ENCODE measurements at regions not wholly inside any gene's neighbourhood (a gene's known extent, or its start where the extent isn't known, plus 50 kb on each side); places are given as distances from the start of the nearest gene placed in this dataset.

DNA sequence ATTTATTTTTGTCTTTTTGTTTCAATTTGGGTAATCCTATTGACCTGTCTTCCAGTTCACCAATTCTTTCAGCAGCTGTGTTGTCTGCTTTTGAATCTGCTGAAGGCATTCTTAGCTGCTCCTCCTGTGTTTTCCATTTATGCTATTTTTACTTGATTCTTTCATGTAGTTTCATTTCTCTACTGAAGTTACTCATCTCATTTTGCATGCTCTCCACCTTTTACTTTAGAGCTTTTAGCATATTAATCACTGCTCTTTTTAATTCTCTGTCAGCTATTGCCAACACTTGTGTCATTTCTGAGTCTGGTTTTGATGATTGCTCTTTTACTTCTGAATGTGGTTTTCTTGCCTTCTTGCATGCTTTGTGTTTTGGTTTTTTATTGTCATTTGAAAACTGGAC lies 496.0 kb upstream of the CLINT1 start:
- TF ChIP-seq, protein P1, sequence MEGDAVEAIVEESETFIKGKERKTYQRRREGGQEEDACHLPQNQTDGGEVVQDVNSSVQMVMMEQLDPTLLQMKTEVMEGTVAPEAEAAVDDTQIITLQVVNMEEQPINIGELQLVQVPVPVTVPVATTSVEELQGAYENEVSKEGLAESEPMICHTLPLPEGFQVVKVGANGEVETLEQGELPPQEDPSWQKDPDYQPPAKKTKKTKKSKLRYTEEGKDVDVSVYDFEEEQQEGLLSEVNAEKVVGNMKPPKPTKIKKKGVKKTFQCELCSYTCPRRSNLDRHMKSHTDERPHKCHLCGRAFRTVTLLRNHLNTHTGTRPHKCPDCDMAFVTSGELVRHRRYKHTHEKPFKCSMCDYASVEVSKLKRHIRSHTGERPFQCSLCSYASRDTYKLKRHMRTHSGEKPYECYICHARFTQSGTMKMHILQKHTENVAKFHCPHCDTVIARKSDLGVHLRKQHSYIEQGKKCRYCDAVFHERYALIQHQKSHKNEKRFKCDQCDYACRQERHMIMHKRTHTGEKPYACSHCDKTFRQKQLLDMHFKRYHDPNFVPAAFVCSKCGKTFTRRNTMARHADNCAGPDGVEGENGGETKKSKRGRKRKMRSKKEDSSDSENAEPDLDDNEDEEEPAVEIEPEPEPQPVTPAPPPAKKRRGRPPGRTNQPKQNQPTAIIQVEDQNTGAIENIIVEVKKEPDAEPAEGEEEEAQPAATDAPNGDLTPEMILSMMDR (IDR thresholded peaks at IDR 0.05; ENCODE audit: low read length): no peak
- no peak for TF ChIP-seq EZH2 (optimal IDR thresholded peaks at IDR 0.05; ENCODE audit: low read depth, low read length)

Measured in MM.1S (cell line).